ENCODE measurements at regions not wholly inside any gene's neighbourhood (a gene's known extent, or its start where the extent isn't known, plus 50 kb on each side); places are given as distances from the start of the nearest gene placed in this dataset.
"Not testable (repeated sequence)": the region's sequence is repeated elsewhere in the genome, so short reads cannot be mapped to it uniquely, and the experiment has no call there.

GRCh38 chr1:65063025-65063424 lies 85.0 kb upstream of the AK4 start:
- FAIRE-seq = no peak

DNA sequence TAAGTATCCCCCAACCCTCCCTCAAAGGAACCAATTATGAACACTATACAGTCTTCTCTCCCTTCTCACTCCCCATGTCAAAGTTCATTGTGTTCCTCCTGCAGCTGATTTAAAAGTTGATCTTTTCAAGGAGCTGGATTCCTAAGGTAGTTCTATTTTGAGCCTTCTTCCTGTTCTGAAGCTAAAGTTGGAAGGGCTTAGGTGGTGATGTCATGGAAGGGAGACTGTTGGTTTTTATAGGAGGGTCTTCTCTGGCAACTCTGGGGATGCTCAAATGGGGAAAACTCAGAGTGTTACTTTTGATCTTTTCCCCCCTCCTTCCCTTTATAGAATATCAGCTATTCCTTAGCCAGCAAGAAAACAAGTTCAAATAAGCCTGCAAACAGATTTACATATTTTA lies 83.0 kb upstream of the AK4 start:
- no peak for FAIRE-seq

GRCh38 chr1:65065524-65066418 lies 82.2 kb upstream of the AK4 start:
- FAIRE-seq = no peak

GRCh38 chr1:65066419-65066765 lies 81.6 kb upstream of the AK4 start:
- no peak for FAIRE-seq

- no peak for FAIRE-seq
Measured at GRCh38 chr1:65066766-65067490, 81.1 kb upstream of the AK4 start.

GRCh38 chr1:65067491-65068201 lies 80.4 kb upstream of the AK4 start:
- no peak for FAIRE-seq

DNA sequence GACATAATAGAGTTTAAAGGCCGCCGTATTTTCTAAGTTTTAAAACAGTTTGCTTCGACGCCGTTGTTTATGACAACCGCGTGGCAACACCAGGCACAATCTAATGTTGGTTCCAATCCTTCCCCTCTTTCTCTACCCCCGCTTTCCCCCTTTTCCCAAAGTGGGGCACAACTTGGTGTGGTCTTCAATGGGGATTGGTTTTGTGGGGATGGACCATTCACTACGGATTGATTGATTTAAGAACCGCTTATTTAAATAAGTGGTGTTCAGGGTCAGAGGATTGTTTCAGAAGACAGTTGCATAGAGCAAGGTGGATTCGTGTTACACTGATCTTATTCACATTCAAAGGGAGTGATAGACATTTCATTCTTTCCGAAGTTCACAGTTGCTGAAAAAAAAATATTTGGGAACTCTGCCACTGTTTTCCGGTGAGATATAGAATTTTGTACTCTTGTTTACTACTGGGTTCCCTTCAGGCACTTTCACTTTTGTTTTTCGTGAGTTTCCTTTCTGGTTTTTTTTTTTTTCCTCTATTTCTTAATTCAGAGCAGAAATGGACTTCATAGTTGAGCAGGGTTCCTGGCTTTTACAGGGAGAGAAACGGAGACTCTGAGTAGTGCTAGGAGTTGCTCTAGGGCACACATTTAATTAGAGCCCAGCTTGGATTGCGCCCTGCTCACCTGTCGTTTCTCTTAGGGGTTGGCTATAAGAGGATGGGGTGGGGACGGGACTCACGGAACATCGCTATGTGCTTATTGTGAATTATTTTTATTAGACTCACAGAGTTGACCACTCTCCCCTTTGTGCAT lies 79.6 kb upstream of the AK4 start:
- FAIRE-seq = no peak

- no peak for FAIRE-seq
Measured at GRCh38 chr1:65069011-65069565, 78.9 kb upstream of the AK4 start.

GRCh38 chr1:65072845-65073244 lies 75.2 kb upstream of the AK4 start:
- no peak for FAIRE-seq

GRCh38 chr1:65075123-65075976 lies 72.7 kb upstream of the AK4 start:
- no peak for FAIRE-seq

DNA sequence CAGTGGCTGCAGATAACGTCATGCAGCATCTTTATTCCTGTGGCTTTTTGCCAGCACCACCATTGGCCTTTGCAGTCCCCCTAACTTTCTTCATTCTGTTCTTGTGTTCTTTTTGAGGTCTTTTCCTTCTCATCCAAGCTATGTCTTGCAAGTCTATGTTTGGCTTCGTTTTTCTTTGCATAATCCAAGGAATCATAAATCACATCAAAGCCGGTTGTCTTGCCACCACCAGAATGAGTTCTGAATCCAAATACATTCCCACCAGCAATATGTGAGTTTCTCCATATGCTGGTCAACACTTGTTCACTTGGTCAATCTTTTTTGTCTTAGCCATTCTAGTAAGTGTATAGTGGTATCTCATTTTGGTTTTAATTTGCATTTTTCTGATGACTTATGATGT lies 70.6 kb upstream of the AK4 start:
- no peak for FAIRE-seq

DNA sequence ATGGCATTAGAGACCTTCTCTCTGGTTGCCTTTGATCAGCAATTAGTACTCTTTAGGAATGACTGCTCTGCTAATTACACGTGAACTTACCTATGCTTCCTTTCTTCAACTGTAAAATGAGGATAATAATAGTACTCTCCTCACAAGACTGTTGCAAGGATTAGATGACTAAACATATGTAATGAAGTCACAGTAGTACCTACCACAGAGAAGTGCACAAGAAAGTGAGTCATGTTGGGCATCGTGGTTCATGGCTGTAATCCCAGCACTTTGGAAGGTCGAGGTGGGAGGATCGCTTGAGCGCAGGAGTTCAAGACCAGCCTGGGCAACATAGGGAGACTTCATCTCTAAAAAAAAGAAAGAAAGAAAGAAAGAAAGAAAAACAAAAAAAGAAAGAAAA lies 68.1 kb upstream of the AK4 start:
- no peak for FAIRE-seq

- no peak for FAIRE-seq
Measured at GRCh38 chr1:65082346-65083040, 65.5 kb upstream of the AK4 start.

DNA sequence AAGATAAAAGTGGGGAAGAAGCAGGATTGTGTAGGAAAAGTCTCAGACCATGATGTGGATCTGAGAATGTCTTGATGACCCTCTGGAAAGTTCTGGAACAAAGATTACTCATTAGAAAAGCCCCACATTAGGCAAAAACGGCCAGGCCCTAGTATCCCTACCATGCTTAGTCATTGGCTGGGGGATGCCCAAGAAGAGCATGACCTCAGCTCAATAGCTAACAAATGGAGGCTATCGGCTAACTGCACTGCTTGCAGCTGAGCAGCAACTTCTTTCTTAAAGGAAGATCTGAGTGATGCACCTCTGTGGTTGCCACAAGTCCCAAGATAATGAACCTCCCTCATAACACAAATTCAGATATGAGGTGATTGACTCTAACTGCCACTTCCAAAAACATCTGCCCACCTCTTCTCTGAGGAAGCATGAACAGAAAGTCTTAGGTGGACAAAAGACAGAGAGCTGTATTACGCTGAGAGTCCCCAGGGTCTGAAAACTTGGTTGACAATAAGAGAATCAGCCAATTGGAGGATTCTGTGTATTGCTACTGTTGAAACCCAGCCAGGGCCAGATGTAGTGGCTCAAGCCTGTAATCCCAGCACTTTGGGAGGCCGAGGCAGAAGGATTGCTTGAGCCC lies 64.6 kb upstream of the AK4 start:
- FAIRE-seq = no peak

- FAIRE-seq = no peak
Measured at GRCh38 chr1:65084066-65084465, 63.9 kb upstream of the AK4 start.

DNA sequence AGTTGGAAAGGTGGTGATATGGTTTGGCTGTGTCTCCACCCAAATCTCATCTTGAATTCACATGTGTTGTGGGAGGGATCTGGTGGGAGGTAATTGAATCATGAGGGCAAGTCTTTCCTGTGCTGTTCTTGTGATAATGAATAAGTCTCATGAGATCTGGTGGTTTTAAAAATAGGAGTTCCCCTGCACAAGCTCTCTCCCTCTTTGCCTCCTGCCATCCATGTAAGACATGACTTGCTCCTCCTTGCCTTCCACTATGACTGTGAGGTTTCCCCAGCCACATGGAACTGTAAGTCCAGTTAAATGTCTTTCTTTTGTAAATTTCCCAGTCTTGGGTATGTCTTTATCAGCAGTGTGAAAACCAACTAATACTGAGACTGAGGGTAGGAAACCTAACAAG lies 60.5 kb upstream of the AK4 start:
- FAIRE-seq = not testable (repeated sequence)

DNA sequence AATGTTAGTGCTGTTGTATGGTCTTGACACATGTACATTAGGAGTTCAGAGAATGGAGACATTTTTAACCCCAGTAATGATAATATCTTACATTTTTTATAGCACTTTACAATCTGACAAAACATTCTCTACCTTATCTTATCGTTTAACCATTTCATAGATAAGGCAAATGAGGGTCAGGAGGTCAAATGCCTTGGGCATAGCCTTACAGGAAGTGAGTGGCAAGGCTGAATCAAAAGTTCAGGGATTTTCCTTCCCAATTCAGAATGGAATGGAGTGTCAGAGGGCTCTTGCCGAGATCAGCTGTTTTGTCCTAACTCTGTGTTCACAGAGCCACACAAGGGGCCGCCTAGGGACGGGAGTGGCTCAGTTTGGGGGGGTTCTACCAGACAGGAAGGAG lies 57.6 kb upstream of the AK4 start:
- no peak for FAIRE-seq

- no peak for FAIRE-seq
Measured at GRCh38 chr1:65092691-65093090, 55.3 kb upstream of the AK4 start.

- FAIRE-seq = no peak
Measured at GRCh38 chr1:65097076-65097475, 50.9 kb upstream of the AK4 start.
